ENCODE measurements at regions not wholly inside any gene's neighbourhood (a gene's known extent, or its start where the extent isn't known, plus 50 kb on each side); places are given as distances from the start of the nearest gene placed in this dataset.

- TF ChIP-seq POLR2A (IDR thresholded peaks at IDR 0.05) (no peak), CTCF (IDR thresholded peaks at IDR 0.05) (no peak)
Observed at GRCh38 chr11:97351939-97352338, 962.1 kb downstream of the JRKL start.

Data from esophagus squamous epithelium (tissue), 4 donors.